HG03521 (cell line): ENCODE measurements at regions not wholly inside any gene's neighbourhood (a gene's known extent, or its start where the extent isn't known, plus 50 kb on each side); places are given as distances from the start of the nearest gene placed in this dataset.

Experiments used
- ATAC-seq: cut with Tn5 transposase; IDR thresholded peaks from one replicate; pipeline ENCODE4 v1.9.1; 2021; ENCODE audit warnings: mild to moderate bottlenecking, moderate library complexity; ENCODE audit not compliant: unreplicated experiment

- no peak for ATAC-seq
These were observed 215.9 kb upstream of the BMP4 start for GRCh38 chr14:54172562-54172961.

GRCh38 chr14:54173802-54174201, 217.2 kb upstream of the BMP4 start:
- no peak for ATAC-seq

GRCh38 chr14:54174457-54174856, 217.8 kb upstream of the BMP4 start:
- ATAC-seq = no peak

GRCh38 chr14:54175298-54175942, 218.8 kb upstream of the BMP4 start:
- ATAC-seq = no peak

- ATAC-seq = no peak
These were observed 219.8 kb upstream of the CDKN3 start for GRCh38 chr14:54177019-54177418.

- no peak for ATAC-seq
These were observed 218.9 kb upstream of the CDKN3 start for GRCh38 chr14:54177641-54178621.

- ATAC-seq = no peak
These were observed 214.3 kb upstream of the CDKN3 start for GRCh38 chr14:54182419-54183045.

GRCh38 chr14:54186821-54187763, 209.7 kb upstream of the CDKN3 start:
- ATAC-seq = no peak

GRCh38 chr14:54188064-54188666, 208.6 kb upstream of the CDKN3 start:
- no peak for ATAC-seq

GRCh38 chr14:54189333-54189732, 207.5 kb upstream of the CDKN3 start:
- no peak for ATAC-seq

GRCh38 chr14:54189748-54190354, 207.0 kb upstream of the CDKN3 start:
- ATAC-seq = no peak

GRCh38 chr14:54191846-54192245, 205.0 kb upstream of the CDKN3 start:
- ATAC-seq = no peak

- ATAC-seq = no peak
These were observed 204.2 kb upstream of the CDKN3 start for GRCh38 chr14:54192610-54193009.

GRCh38 chr14:54193871-54194270, 202.9 kb upstream of the CDKN3 start:
- no peak for ATAC-seq

- ATAC-seq = no peak
These were observed 202.3 kb upstream of the CDKN3 start for GRCh38 chr14:54194501-54194900.

GRCh38 chr14:54197369-54197768, 199.4 kb upstream of the CDKN3 start:
- ATAC-seq = no peak

GRCh38 chr14:54200726-54201125, 196.1 kb upstream of the CDKN3 start:
- ATAC-seq = no peak

GRCh38 chr14:54202288-54202687, 194.5 kb upstream of the CDKN3 start:
- ATAC-seq = no peak

GRCh38 chr14:54206516-54206915, 190.3 kb upstream of the CDKN3 start:
- ATAC-seq = no peak

GRCh38 chr14:54207075-54207474, 189.7 kb upstream of the CDKN3 start:
- ATAC-seq = no peak
